Fibroblast of pulmonary artery (primary cell): ENCODE measurements at regions not wholly inside any gene's neighbourhood (a gene's known extent, or its start where the extent isn't known, plus 50 kb on each side); places are given as distances from the start of the nearest gene placed in this dataset.
A peak's percentile ranks its signal among the peaks of the same experiment; 100 is the strongest.

Experiments used
- DNase-seq: peaks from one replicate; pipeline ENCODE4 v3.0.0-alpha.2; 2010; ENCODE audit warnings: low read depth
- H3K4me3 ChIP-seq: replicated peaks from 2 replicates; pipeline ENCODE4 v1.5.1; 2011; ENCODE audit warnings: low read depth, mild to moderate bottlenecking, control low read depth, low read length, moderate library complexity
- CTCF ChIP-seq: IDR thresholded peaks from 2 replicates; pipeline ENCODE4 v1.5.1; 2011; ENCODE audit warnings: mild to moderate bottlenecking, control low read depth, low read length, inconsistent platforms; ENCODE audit errors: missing control alignments

GRCh38 chr12:107233551-107233950 is 140.2 kb upstream of the CRY1 start:
- H3K4me3 ChIP-seq, result no peak overlapping the region
- no peak for TF ChIP-seq CTCF
- DNase-seq, result no peak

- no peak for TF ChIP-seq CTCF
- DNase-seq, result no peak
- no peak overlapping the region for H3K4me3 ChIP-seq
These were observed 142.3 kb upstream of the CRY1 start for GRCh38 chr12:107235600-107235999.

GRCh38 chr12:107236824-107237511 is 143.6 kb upstream of the CRY1 start:
- no peak for TF ChIP-seq CTCF
- peak; percentile 30 for DNase-seq
- no peak overlapping the region for H3K4me3 ChIP-seq

- no peak overlapping the region for H3K4me3 ChIP-seq
- no peak for TF ChIP-seq CTCF
- DNase-seq, result peak; percentile 16
These were observed 144.9 kb upstream of the CRY1 start for GRCh38 chr12:107238296-107238695.

GRCh38 chr12:107241411-107241810 is 148.1 kb upstream of the CRY1 start:
- TF ChIP-seq CTCF, result no peak
- H3K4me3 ChIP-seq, result no peak overlapping the region
- no peak for DNase-seq

GRCh38 chr12:107242189-107242588 is 148.8 kb upstream of the CRY1 start:
- DNase-seq, result no peak
- no peak overlapping the region for H3K4me3 ChIP-seq
- TF ChIP-seq CTCF, result no peak

- no peak overlapping the region for H3K4me3 ChIP-seq
- no peak for TF ChIP-seq CTCF
- no peak for DNase-seq
These were observed 150.0 kb upstream of the CRY1 start for GRCh38 chr12:107243341-107243740.
